WERI-Rb-1 (cell line): ENCODE measurements at regions not wholly inside any gene's neighbourhood (a gene's known extent, or its start where the extent isn't known, plus 50 kb on each side); places are given as distances from the start of the nearest gene placed in this dataset.

ENCODE experiments used
- DNase-seq: peaks from one replicate; pipeline ENCODE4 v3.0.0-alpha.2; 2020
- H3K27ac ChIP-seq: fragments of 250-450 bp; sonication (Bioruptor Pico); 2 replicates; pipeline ENCODE4 v1.5.1; 2020; ENCODE audit warnings: mild to moderate bottlenecking, moderate library complexity
- H3K27me3 ChIP-seq: fragments of 250-450 bp; sonication (Bioruptor Pico); 2 replicates; pipeline ENCODE4 v1.5.1; 2021; ENCODE audit warnings: mild to moderate bottlenecking, low read depth, moderate library complexity; ENCODE audit not compliant: insufficient read depth, severe bottlenecking
- H3K36me3 ChIP-seq: fragments of 250-450 bp; sonication (Bioruptor Pico); 2 replicates; pipeline ENCODE4 v1.5.1; 2020; ENCODE audit warnings: mild to moderate bottlenecking, moderate library complexity
- H3K4me3 ChIP-seq: 2 replicates; pipeline ENCODE4 v1.5.1; 2011; ENCODE audit warnings: low read depth, mild to moderate bottlenecking, control low read depth, low read length
- H3K9me3 ChIP-seq: fragments of 250-450 bp; sonication (Bioruptor Pico); 2 replicates; pipeline ENCODE4 v1.5.1; 2021; ENCODE audit warnings: mild to moderate bottlenecking, moderate library complexity; ENCODE audit not compliant: severe bottlenecking
- TF ChIP-seq, protein P1 (sequence below): IDR thresholded peaks from 2 replicates; pipeline ENCODE4 v1.5.1; 2011; ENCODE audit warnings: low read depth, mild to moderate bottlenecking, control low read depth, inconsistent platforms, low read length

DNA sequence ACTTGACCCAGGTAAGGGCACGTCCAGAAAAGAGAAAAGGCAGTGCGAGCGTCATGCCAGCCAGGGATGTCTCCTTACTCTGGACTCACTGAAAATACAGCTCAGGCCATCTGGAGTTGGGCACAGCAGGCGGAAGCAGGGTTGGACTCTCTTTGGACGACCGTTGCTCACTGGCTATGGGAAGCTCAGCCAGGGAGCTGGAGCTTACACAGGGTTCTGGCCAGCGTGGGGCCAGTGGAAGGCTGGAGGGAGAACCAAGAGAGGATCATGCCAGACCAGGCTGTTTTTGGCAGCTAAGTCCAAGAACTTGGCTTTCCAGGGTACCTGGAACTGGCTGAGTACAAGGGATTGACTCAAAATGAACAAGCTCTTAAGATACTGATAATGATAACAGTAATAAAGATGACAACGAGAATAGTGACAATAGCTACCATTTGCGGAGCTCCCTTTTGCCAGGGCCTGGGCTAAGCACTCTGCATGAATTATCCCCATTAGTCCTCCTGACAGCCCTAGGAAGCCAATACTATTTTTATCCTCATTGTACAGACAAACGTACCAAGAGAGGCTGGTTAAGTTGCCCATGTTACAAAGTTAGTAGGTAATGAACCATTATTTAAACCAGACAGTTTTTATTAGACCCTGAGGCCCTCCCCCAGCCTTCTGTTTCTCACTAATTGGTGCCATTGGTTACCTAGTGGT lies 177.6 kb downstream of the PTPN20 start:
- TF ChIP-seq, protein P1, sequence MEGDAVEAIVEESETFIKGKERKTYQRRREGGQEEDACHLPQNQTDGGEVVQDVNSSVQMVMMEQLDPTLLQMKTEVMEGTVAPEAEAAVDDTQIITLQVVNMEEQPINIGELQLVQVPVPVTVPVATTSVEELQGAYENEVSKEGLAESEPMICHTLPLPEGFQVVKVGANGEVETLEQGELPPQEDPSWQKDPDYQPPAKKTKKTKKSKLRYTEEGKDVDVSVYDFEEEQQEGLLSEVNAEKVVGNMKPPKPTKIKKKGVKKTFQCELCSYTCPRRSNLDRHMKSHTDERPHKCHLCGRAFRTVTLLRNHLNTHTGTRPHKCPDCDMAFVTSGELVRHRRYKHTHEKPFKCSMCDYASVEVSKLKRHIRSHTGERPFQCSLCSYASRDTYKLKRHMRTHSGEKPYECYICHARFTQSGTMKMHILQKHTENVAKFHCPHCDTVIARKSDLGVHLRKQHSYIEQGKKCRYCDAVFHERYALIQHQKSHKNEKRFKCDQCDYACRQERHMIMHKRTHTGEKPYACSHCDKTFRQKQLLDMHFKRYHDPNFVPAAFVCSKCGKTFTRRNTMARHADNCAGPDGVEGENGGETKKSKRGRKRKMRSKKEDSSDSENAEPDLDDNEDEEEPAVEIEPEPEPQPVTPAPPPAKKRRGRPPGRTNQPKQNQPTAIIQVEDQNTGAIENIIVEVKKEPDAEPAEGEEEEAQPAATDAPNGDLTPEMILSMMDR, result no peak
- Histone ChIP-seq H3K36me3 (no peaks in the 10 kb centered on the region), H3K4me3 (no peak overlapping the region), H3K9me3 (no peaks in the 10 kb centered on the region), H3K27ac (no peak overlapping the region), H3K27me3 (no peaks in the 10 kb centered on the region)
- DNase-seq, result no peak

- Histone ChIP-seq H3K36me3 (no peaks in the 10 kb centered on the region), H3K27ac (no peak overlapping the region), H3K9me3 (no peaks in the 10 kb centered on the region), H3K27me3 (no peaks in the 10 kb centered on the region), H3K4me3 (no peak overlapping the region)
- TF ChIP-seq, protein P1, result no peak
- no peak for DNase-seq
These were observed 178.8 kb downstream of the PTPN20 start for GRCh38 chr10:47090042-47090441.

DNA sequence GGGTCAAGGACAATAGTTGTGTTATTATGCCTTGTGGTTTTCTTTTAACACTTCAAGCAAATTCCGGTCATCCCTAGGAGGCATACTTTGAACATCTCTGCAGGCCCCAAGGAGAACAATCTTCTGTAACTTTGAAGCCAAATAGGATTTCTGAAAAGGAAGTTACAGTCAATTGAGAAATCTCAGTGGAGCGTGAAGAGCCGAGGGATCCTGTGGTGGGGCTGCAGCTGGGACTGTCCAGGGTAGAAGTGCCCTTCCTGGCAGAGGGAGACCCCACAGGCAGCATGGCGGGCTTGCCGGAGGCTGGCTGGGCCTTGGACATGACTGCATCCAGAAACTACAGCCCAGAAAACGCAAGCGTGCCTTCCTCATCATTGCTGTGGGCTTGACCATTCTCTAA lies 179.7 kb downstream of the PTPN20 start:
- Histone ChIP-seq H3K36me3 (no peaks in the 10 kb centered on the region), H3K4me3 (no peak overlapping the region), H3K27ac (no peak overlapping the region), H3K27me3 (no peaks in the 10 kb centered on the region), H3K9me3 (no peaks in the 10 kb centered on the region)
- DNase-seq, result no peak
- TF ChIP-seq, protein P1, result no peak

DNA sequence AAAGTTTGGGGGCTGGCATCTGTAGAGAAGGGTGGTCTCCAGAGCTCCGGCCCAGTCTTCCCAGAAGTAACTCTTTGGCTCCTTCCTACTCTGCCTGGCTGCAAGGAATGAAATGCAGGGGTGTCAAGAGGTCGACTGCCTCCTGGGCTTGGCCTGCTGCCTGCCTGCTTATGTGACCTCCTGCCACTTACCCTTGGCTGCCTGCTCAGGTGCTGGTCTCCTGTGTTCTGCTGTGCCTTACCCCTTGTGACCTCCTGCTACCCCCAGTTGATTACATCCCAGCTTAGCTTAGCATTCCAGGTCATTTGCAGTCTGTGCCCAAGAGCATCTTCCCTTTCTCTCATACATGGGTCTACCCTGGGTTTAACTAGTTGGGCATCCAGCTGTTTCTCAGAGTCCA lies 180.2 kb downstream of the PTPN20 start:
- Histone ChIP-seq H3K4me3 (no peak overlapping the region), H3K9me3 (no peaks in the 10 kb centered on the region), H3K36me3 (no peaks in the 10 kb centered on the region), H3K27me3 (no peaks in the 10 kb centered on the region), H3K27ac (no peak overlapping the region)
- DNase-seq, result no peak
- TF ChIP-seq, protein P1, result no peak

DNA sequence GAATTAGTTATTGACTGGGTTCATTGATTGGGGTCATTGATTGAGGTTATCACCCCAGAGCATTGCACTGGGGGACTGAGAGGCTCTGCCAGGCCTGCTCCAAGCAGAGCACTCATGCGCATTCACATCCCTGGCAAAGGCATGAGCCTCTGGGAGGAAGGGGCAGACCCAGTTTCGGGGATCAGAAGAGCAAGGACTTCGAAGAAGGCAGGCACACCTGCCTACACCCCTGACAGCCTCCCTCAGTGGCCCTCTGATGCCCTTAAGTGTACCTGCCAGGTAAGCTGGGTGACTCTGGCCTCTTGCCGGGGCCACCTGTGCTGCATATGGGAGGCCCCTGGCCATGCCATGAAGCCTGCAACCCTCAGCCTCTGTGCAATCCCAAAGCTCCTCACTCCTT lies 181.1 kb downstream of the PTPN20 start:
- TF ChIP-seq, protein P1, result no peak
- Histone ChIP-seq H3K36me3 (no peaks in the 10 kb centered on the region), H3K27ac (no peak overlapping the region), H3K9me3 (no peaks in the 10 kb centered on the region), H3K4me3 (no peak overlapping the region), H3K27me3 (no peaks in the 10 kb centered on the region)
- DNase-seq, result no peak

- no peak for DNase-seq
- Histone ChIP-seq H3K4me3 (no peak overlapping the region), H3K27ac (no peak overlapping the region), H3K36me3 (no peaks in the 10 kb centered on the region), H3K9me3 (no peaks in the 10 kb centered on the region), H3K27me3 (no peaks in the 10 kb centered on the region)
- TF ChIP-seq, protein P1, result no peak
These were observed 181.6 kb downstream of the PTPN20 start for GRCh38 chr10:47092831-47093230.
